Endothelial cell of umbilical vein (primary cell): ENCODE measurements at regions not wholly inside any gene's neighbourhood (a gene's known extent, or its start where the extent isn't known, plus 50 kb on each side); places are given as distances from the start of the nearest gene placed in this dataset.

Source experiments
- BruUV-seq: library from RNA; stranded (reverse); fragments of 400-500 nt; replicated peaks from 2 replicates; lab custom pipeline; 2021; lab: Mats Ljungman, UMichigan
- CTCF ChIA-PET: fragments of 300-600, 350-600 bp; sonication (Branson Sonifier 250); formaldehyde crosslinking; loops from one replicate; lab custom pipeline; 2021; ENCODE audit warnings: antibody characterized with exemption, inconsistent platforms; lab: Charles Lee
- POLR2A ChIA-PET: fragments of 300-600, 350-600 bp; sonication (Branson Sonifier 250); formaldehyde crosslinking; loops from one replicate; lab custom pipeline; 2021; ENCODE audit warnings: antibody characterized with exemption, inconsistent platforms; lab: Charles Lee
- DNase-seq: peaks from one replicate; pipeline ENCODE4 v3.0.0-alpha.2; 2011; ENCODE audit warnings: low read depth, low spot score
- FAIRE-seq: peaks from 2 replicates; lab custom pipeline; 2011; peaks lifted over from hg19 to GRCh38; lab: Jason Lieb, UNC
- H2AFZ ChIP-seq: 2 replicates; pipeline ENCODE4 v1.6.0; 2012; ENCODE audit warnings: low read depth, low read length, control low read depth, inconsistent platforms
- H3K27ac ChIP-seq: 2 replicates; pipeline ENCODE4 v1.5.1; 2011; ENCODE audit warnings: low read depth, mild to moderate bottlenecking, control low read depth, low read length, moderate library complexity; ENCODE audit not compliant: insufficient read depth
- H3K27me3 ChIP-seq, 2 experiments: 2 replicates each; pipeline versions ENCODE4 v1.6.0 to v1.6.1; 2011; ENCODE audit warnings: low read length in 2 of 2, mixed read lengths in 1 of 2; ENCODE audit not compliant: control insufficient read depth in 2 of 2, insufficient read depth in 2 of 2
- H3K36me3 ChIP-seq, 2 experiments: 2 replicates in 1 of 2; 3 replicates in 1 of 2; pipeline ENCODE4 v1.5.1; 2011; ENCODE audit warnings: low read length in 2 of 2, mild to moderate bottlenecking in 1 of 2, moderate library complexity in 1 of 2; ENCODE audit not compliant: control insufficient read depth in 2 of 2, insufficient read depth in 2 of 2; ENCODE audit errors: extremely low read depth in 1 of 2
- H3K4me1 ChIP-seq: 3 replicates; pipeline ENCODE4 v1.5.1; 2011; ENCODE audit warnings: mild to moderate bottlenecking, low read length; ENCODE audit not compliant: control insufficient read depth, insufficient read depth; ENCODE audit errors: extremely low read depth
- H3K4me2 ChIP-seq: 2 replicates; pipeline ENCODE4 v1.6.1; 2011; ENCODE audit warnings: low read length, control low read depth, mixed read lengths; ENCODE audit not compliant: insufficient read depth
- H3K4me3 ChIP-seq, 3 experiments: fragments of 200-600 bp in 1 of 3; sonication (generic), shearing (Covaris generic) in 1 of 3; replicated peaks in 1 of 3; 2 replicates each; pipeline ENCODE4 v1.5.1; 2011 to 2016; ENCODE audit warnings: control low read depth in 3 of 3, low read length in 3 of 3, mild to moderate bottlenecking in 2 of 3, inconsistent platforms in 1 of 3, low read depth in 1 of 3, moderate library complexity in 1 of 3; ENCODE audit not compliant: insufficient read depth in 1 of 3
- H3K79me2 ChIP-seq: 2 replicates; pipeline ENCODE4 v1.6.0; 2012; ENCODE audit warnings: low read length, inconsistent platforms; ENCODE audit not compliant: control insufficient read depth, insufficient read depth
- H3K9ac ChIP-seq: replicated peaks from 2 replicates; pipeline ENCODE3; 2011; ENCODE audit warnings: low read length, control low read depth; ENCODE audit not compliant: insufficient read depth; ENCODE audit errors: extremely low read depth
- H3K9me1 ChIP-seq: replicated peaks from 3 replicates; pipeline ENCODE4 v1.6.0; 2011; ENCODE audit warnings: mild to moderate bottlenecking, low read length; ENCODE audit not compliant: control insufficient read depth, insufficient read depth; ENCODE audit errors: extremely low read depth
- H3K9me3 ChIP-seq: replicated peaks from 2 replicates; pipeline ENCODE4 v1.5.1; 2012; ENCODE audit warnings: low read length, inconsistent platforms; ENCODE audit not compliant: control insufficient read depth, insufficient read depth
- H4K20me1 ChIP-seq: replicated peaks from 2 replicates; pipeline ENCODE3; 2011; ENCODE audit warnings: mild to moderate bottlenecking, low read length; ENCODE audit not compliant: control insufficient read depth, insufficient read depth; ENCODE audit errors: extremely low read depth
- FOS ChIP-seq: IDR thresholded peaks from 2 replicates; pipeline ENCODE4 v1.6.1; 2011; ENCODE audit warnings: mild to moderate bottlenecking, low read length, moderate library complexity, borderline replicate concordance; ENCODE audit not compliant: insufficient read depth
- GATA2 ChIP-seq: IDR thresholded peaks from 2 replicates; pipeline ENCODE4 v1.7.0; 2011; ENCODE audit warnings: low read depth, mild to moderate bottlenecking, moderate library complexity, mixed read lengths, low read length; ENCODE audit not compliant: insufficient read length, insufficient read depth
- JUN ChIP-seq: IDR thresholded peaks from 2 replicates; pipeline ENCODE4 v1.6.1; 2011; ENCODE audit warnings: borderline replicate concordance, low read depth; ENCODE audit not compliant: insufficient read length, insufficient read depth
- MYC ChIP-seq: IDR thresholded peaks from one replicate; pipeline ENCODE4 v1.6.1; 2011; ENCODE audit warnings: mild to moderate bottlenecking, low read depth, low read length
- POLR2A ChIP-seq: IDR thresholded peaks from 2 replicates; pipeline ENCODE4 v1.6.1; 2012; ENCODE audit warnings: low read depth, mild to moderate bottlenecking, control low read depth, low read length
- POLR2AphosphoS5 ChIP-seq: IDR thresholded peaks from 2 replicates; pipeline ENCODE4 v1.6.1; 2012; ENCODE audit warnings: low read depth, mild to moderate bottlenecking, control low read depth, low read length, moderate library complexity; ENCODE audit not compliant: insufficient read depth
- dilution Hi-C: fragments of 300-500 bp; cut with MboI; formaldehyde crosslinking; loops from one replicate; pipeline ENCODE4 v1.15.0; 2019; ENCODE audit warnings: low sequenced_read_pairs; ENCODE audit not compliant: extremely low pct_ligation_motif_present
- intact Hi-C: fragments of 100-400 bp; cut with micrococcal nuclease; formaldehyde crosslinking; loops from one replicate; pipeline ENCODE4 v1.10.0; 2022
- TF ChIP-seq, protein P1 (sequence below), 2 donors: IDR thresholded peaks; 1 replicate in 1 of 2; 2 replicates in 1 of 2; pipeline ENCODE4 v1.5.1; 2011; ENCODE audit warnings: low read length in 2 of 2, mild to moderate bottlenecking in 2 of 2, moderate library complexity in 2 of 2, control low read depth in 1 of 2, inconsistent platforms in 1 of 2, low read depth in 1 of 2; ENCODE audit not compliant: insufficient read depth in 1 of 2; ENCODE audit errors: extremely low read depth in 1 of 2

DNA sequence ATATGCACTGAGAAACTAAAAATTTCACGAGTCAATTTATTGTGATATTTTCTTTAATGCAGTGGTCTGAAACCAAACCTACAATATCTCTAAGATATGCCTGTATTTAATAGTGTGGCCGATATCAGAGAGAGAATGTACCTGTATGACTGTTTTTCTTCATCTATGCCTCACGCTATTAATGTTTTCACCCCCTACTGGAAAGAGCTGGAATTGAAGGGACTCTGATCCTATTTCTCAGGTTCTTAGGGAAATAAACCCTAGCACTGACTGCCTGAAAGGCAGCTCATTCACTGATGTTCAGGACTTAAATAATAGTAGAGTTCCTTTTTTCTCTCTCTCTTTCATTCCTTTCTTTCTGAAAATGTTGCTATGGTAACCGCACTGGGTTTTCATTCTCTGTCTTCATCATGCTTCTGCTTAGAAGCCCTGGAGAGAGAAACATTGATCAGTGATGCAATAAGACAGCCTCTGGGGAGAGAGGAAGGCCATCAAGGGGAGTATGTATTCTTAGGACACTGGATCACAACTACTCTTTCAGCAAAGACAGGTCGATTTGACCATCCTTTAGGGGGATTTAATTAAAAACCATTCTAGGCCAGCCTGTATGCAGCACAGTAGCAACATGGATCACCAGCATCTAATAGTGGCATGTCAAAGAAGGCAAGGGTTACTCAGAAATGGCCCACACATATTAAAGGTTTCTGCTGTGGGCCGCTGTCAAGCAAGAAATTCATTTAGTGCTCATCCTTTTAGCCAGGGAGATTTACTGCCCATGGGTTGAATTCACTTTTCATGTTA lies 1135.7 kb downstream of the IGSF11 start:
- H3K4me1 ChIP-seq: no peaks in the 10 kb centered on the region
- peak; percentile 70 for FAIRE-seq
- no peak for TF ChIP-seq POLR2AphosphoS5
- TF ChIP-seq, protein P1, sequence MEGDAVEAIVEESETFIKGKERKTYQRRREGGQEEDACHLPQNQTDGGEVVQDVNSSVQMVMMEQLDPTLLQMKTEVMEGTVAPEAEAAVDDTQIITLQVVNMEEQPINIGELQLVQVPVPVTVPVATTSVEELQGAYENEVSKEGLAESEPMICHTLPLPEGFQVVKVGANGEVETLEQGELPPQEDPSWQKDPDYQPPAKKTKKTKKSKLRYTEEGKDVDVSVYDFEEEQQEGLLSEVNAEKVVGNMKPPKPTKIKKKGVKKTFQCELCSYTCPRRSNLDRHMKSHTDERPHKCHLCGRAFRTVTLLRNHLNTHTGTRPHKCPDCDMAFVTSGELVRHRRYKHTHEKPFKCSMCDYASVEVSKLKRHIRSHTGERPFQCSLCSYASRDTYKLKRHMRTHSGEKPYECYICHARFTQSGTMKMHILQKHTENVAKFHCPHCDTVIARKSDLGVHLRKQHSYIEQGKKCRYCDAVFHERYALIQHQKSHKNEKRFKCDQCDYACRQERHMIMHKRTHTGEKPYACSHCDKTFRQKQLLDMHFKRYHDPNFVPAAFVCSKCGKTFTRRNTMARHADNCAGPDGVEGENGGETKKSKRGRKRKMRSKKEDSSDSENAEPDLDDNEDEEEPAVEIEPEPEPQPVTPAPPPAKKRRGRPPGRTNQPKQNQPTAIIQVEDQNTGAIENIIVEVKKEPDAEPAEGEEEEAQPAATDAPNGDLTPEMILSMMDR (IDR thresholded peaks at IDR 0.05; ENCODE audit: extremely low read depth in 1 of 2, insufficient read depth in 1 of 2, low read depth in 1 of 2, low read length in 2 of 2): peak; percentile 40 to 56
- no peaks in the 10 kb centered on the region for H3K27me3 ChIP-seq
- no peak overlapping the region for H3K9ac ChIP-seq
- H3K9me1 ChIP-seq: no peaks in the 10 kb centered on the region
- H3K36me3 ChIP-seq: no peaks in the 10 kb centered on the region
- H3K4me2 ChIP-seq: no peak overlapping the region
- no peak overlapping the region for H3K27ac ChIP-seq
- no peaks in the 10 kb centered on the region for H3K9me3 ChIP-seq
- dilution Hi-C loops (no loop called here), intact Hi-C loops (loop anchor here (10.0 kb wide), 2 partner anchors 174 to 884 kb away; no protein-coding TSS in a partner anchor)
- DNase-seq: peak; percentile 44
- no TSS peak for BruUV-seq
- no peak overlapping the region for H3K4me3 ChIP-seq
- POLR2A ChIA-PET: no interaction called here
- H4K20me1 ChIP-seq: no peaks in the 10 kb centered on the region
- no peaks in the 10 kb centered on the region for H3K79me2 ChIP-seq
- H2AFZ ChIP-seq: no peak overlapping the region
- CTCF ChIA-PET: interaction anchor here (0.6 to 1.1 kb wide), 19 partner anchors 9 to 1474 kb away, joined by 3 to 10 read pairs (median 3); no protein-coding TSS in a partner anchor

DNA sequence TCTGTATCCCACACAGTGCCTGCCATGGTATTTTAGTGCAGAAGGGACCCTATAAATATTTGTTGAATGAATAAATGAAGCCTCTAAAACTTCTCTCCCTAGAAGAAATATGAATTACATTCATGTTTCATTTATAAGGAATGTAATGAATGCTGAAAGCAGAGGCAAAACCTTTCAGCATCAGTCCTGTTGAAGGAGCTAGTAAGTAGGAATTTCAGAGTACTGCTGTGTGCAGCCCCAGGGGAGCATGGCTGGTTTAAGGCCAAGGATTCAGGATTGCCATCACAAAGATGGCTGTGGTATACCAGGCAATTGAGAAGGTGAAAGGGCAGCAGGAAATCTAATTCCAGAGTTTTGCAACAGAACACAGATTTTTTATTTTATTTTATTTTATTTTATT lies 1131.4 kb downstream of the IGSF11 start:
- Histone ChIP-seq H3K9me3 (no peaks in the 10 kb centered on the region), H4K20me1 (no peaks in the 10 kb centered on the region), H3K79me2 (no peaks in the 10 kb centered on the region), H3K9me1 (no peaks in the 10 kb centered on the region), H3K27me3 (no peaks in the 10 kb centered on the region), H2AFZ (no peak overlapping the region), H3K4me2 (no peak overlapping the region), H3K9ac (no peak overlapping the region), H3K4me3 (no peak overlapping the region), H3K4me1 (no peaks in the 10 kb centered on the region), H3K36me3 (no peaks in the 10 kb centered on the region), H3K27ac (no peak overlapping the region)
- FAIRE-seq: no peak
- POLR2A ChIA-PET: no interaction called here
- BruUV-seq: no TSS peak
- dilution Hi-C loops: no loop called here
- DNase-seq: no peak
- CTCF ChIA-PET: interaction anchor here (1.0 to 1.5 kb wide), 2 partner anchors 23 to 27 kb away, joined by 3 read pairs; no protein-coding TSS in a partner anchor
- intact Hi-C loops: no loop called here
- no peak for TF ChIP-seq FOS
- TF ChIP-seq POLR2AphosphoS5: no peak
- no peak for TF ChIP-seq JUN
- no peak for TF ChIP-seq POLR2A
- no peak for TF ChIP-seq GATA2
- TF ChIP-seq, protein P1 (IDR thresholded peaks at IDR 0.05; ENCODE audit: extremely low read depth in 1 of 2, insufficient read depth in 1 of 2, low read depth in 1 of 2, low read length in 2 of 2): no peak
- no peak for TF ChIP-seq MYC
